Caki2 (cell line): ENCODE measurements at regions not wholly inside any gene's neighbourhood (a gene's known extent, or its start where the extent isn't known, plus 50 kb on each side); places are given as distances from the start of the nearest gene placed in this dataset.
"Not testable (repeated sequence)": the region's sequence is repeated elsewhere in the genome, so short reads cannot be mapped to it uniquely, and the experiment has no call there.

ENCODE experiments used
- DNase-seq: peaks from one replicate; pipeline ENCODE4 v3.0.0-alpha.2; 2015; ENCODE audit warnings: low read depth
- in situ Hi-C: cut with HindIII; loops from 2 replicates; pipeline ENCODE4 v1.10.0; 2016; ENCODE audit warnings: low sequenced_read_pairs, low pct_unique_long_range_greater_than_20kb, mixed read lengths

GRCh38 chr21:14616380-14617039, 70.4 kb upstream of the SAMSN1 start:
- in situ Hi-C loops: no loop called here
- no peak for DNase-seq

DNA sequence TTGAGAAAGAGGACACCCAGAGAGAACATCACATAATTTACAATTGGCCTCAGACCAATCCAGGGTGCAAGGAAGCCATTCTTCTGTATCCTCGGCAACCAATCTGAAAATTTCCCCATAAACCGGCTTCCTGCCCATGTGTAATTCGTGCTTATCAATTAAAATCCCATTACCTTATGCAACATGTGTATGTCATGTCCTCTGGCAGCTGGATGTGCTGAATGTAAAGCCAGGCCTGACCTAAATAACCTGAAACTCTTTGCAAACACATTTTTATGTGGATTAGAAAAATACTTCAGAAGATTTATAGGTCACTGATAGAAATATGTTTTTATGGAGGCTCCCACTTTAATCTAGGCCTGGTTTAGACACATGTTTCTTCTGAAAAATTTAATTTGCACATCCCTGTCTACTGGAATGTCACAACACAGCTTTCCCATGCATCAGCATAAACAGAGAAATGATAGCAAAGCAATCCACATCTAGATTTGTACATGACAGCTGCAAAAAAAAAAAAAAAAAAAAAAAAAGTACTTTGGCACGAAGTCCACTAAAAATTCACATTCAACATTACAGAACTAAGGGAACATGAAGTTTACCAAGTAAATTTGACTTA, 69.4 kb upstream of the SAMSN1 start:
- no peak for DNase-seq
- in situ Hi-C loops: no loop called here

DNA sequence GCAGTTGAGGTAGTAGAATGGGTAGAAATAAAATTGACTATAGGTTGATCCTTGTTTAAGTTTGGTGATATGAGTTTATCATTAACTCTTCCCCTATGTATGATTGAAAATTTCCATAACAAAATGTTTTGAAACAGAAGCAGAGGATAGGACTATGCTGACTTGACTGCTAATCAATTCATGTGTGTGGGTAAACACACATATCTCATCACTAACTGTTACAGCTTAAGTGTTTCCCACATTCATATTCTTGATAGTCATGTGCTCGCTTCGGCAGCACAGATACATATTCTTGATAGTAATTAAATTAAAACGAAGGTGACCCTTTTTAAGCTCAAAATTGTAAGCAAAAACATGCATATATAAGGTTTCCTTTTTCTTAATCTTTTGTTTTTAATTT, 68.2 kb upstream of the SAMSN1 start:
- no peak for DNase-seq
- in situ Hi-C loops: no loop called here

- DNase-seq: no peak
- in situ Hi-C loops: no loop called here
Measured at GRCh38 chr21:14613486-14614224, 67.5 kb upstream of the SAMSN1 start.

DNA sequence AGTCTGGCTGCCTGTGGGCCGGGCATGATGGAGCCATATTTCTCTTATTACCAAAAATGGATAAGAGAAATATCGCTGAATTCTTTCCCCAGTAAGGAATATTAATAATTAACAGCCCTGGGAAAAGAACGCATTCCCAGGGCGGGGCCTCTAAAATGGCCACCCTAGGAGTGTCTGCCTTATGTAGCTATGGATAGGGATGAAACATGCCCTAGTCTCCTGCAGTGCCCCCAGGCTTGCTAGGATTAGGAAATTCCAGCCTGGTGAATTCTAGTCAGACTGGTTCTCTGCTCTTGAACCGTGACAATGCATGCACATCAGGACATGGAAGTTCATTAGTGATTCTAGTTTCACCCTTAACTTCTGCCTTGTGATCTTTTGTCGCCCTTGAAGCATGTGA, 64.0 kb upstream of the SAMSN1 start:
- DNase-seq, in situ Hi-C loops: not testable (repeated sequence)

DNA sequence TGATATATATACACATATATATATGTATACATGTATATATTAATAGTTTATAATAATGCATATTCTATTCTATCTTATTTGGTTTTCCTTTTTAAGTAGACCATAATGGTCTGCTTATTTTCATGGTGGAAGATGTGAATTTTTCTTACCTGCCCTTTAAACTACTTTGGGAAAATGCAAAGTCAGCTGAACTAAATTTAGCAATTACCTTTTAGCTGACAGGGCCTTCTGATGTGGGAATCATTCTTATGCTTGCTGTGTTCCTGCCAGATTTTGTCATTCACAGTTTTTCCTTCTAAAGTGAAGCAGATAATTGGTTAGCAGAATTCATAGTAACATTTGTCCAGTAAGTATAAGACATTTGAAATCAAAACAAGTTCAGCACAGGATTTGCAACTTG, 63.2 kb upstream of the SAMSN1 start:
- no peak for DNase-seq
- in situ Hi-C loops: no loop called here

- in situ Hi-C loops: no loop called here
- DNase-seq: no peak
Measured at GRCh38 chr21:14607262-14607661, 61.1 kb upstream of the SAMSN1 start.

- no peak for DNase-seq
- in situ Hi-C loops: no loop called here
Measured at GRCh38 chr21:14603202-14603601, 57.1 kb upstream of the SAMSN1 start.

DNA sequence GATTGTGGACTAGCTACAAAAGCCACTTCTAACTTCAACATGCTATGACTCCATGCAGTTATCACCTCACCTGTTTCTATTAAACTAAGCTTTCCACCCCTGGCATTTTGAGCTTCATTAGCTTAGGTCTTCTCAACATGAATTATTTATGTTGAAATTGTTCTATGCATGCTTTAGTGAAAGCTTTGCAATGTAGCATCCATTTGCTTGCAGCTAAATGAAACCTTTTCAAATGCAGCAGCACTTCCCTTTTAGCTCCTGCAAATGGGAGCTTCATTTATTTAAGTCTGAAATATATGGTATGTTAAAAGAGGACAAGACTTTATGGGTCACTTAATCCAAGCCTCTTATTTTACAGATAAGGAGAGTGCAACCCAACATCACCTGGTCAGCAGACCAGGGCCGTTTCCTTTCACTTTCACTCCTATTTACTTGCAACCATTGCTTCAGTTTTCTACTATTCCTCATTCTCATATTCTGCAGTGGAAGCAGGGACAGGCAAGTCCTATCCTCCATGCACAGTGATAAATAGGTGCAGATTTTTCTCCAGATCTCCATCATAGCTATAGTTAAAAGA, 56.4 kb upstream of the SAMSN1 start:
- in situ Hi-C loops: no loop called here
- no peak for DNase-seq

GRCh38 chr21:14600569-14601297, 54.6 kb upstream of the SAMSN1 start:
- DNase-seq: no peak
- in situ Hi-C loops: no loop called here

DNA sequence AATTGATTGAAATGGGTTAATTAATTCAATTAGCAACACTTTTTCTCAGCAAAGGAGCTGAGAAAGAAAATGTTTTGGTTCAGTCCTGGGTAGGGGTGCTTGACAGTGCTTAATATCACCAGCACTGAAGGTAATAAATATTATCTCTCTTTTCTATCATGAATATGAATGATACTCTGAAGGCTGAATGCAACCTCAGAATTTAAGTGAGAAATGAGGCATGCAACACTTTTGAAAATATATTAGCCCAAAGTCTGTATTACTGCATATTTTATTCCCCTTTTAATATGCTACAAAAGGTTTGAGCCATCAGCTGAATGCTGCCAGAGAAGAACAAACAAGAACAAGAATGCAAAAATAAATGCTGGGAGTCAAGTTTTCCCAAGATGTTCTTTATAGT, 52.0 kb upstream of the SAMSN1 start:
- no peak for DNase-seq
- in situ Hi-C loops: no loop called here
